ENCODE measurements at regions not wholly inside any gene's neighbourhood (a gene's known extent, or its start where the extent isn't known, plus 50 kb on each side); places are given as distances from the start of the nearest gene placed in this dataset.

- Histone ChIP-seq H3K4me1 (ENCODE audit: control extremely low read depth in 1 of 4, control insufficient read depth in 4 of 4, insufficient read depth in 4 of 4, low read length in 3 of 4) (no peaks in the 10 kb centered on the region), H3K36me3 (ENCODE audit: control insufficient read depth in 4 of 4, insufficient read depth in 4 of 4, low read length in 3 of 4) (no peaks in the 10 kb centered on the region), H3K4me3 (ENCODE audit: control insufficient read depth in 1 of 7, extremely low read depth in 1 of 7, insufficient read depth in 4 of 7, low read depth in 2 of 7, low read length in 6 of 7) (no peak overlapping the region), H3K9me3 (ENCODE audit: control extremely low read depth in 1 of 5, control insufficient read depth in 4 of 5, insufficient read depth in 2 of 5, low read depth in 1 of 5, low read length in 4 of 5) (no peaks in the 10 kb centered on the region), H3K27me3 (replicated peaks in 2 of 5; ENCODE audit: control insufficient read depth in 4 of 5, insufficient read depth in 5 of 5, low read length in 4 of 5) (no peaks in the 10 kb centered on the region), H3K27ac (ENCODE audit: insufficient read depth in 1 of 2, low read depth in 1 of 2, low read length in 2 of 2, poor library complexity in 1 of 2, severe bottlenecking in 2 of 2) (no peak overlapping the region)
- DNase-seq = no peak
- ChIA-PET CTCF (no interaction called here), POLR2A (no interaction called here)
- WGBS (ENCODE audit: insufficient coverage) = 90% methylated on average over 2 of the region's 3 CpGs
Measured at GRCh38 chr6:82033631-82034211, 213.8 kb downstream of the IBTK start.

GRCh38 chr6:82032444-82032843, 215.1 kb downstream of the IBTK start:
- no peaks in the 10 kb centered on the region for H3K36me3 ChIP-seq (ENCODE audit: control insufficient read depth in 4 of 4, insufficient read depth in 4 of 4, low read length in 3 of 4)
- CTCF ChIA-PET = interaction anchor here (1.1 kb wide), 1 partner anchor 8 kb away, joined by 3 read pairs; no protein-coding TSS in a partner anchor
- POLR2A ChIA-PET = no interaction called here

DNA sequence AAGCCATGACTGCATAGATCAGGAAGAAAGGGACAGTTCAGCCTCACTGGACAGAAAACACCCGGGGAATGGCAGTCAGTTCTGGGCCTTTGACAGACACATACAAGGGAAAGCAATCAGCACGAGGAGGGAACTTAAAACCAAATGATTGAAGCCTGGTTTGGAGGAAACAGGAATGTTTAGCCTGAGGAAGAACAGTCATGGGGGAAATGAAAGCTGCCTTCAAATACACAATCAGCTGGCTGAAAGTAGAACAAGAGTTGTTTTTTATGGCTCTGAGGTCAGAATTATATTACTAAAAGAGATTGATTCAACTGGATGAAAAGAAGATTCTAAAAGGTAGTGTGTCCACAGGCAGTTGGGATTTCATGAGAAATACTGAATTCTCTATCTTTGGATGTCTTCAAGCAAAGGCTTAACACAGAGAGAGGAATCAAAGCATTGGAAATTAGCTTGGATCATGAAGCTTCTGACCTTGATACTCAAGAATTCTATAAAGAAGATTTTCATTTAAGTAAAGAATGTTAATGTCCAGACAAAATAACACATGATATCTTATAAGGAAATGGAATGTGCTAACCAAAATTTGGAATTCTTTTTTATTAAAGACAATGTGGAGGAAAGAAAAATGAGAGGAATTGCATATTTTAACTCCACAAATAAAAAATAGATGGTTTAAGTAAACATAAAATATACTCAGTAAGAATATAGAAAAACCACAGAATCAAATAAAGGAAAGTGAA, 216.6 kb downstream of the IBTK start:
- ChIA-PET POLR2A (no interaction called here), CTCF (no interaction called here)
- no peak for DNase-seq
- H3K27ac ChIP-seq (ENCODE audit: insufficient read depth in 1 of 2, low read depth in 1 of 2, low read length in 2 of 2, poor library complexity in 1 of 2, severe bottlenecking in 2 of 2) = no peak overlapping the region
- H3K36me3 ChIP-seq (ENCODE audit: control insufficient read depth in 4 of 4, insufficient read depth in 4 of 4, low read length in 3 of 4) = no peaks in the 10 kb centered on the region
- no peak overlapping the region for H3K4me3 ChIP-seq (ENCODE audit: control insufficient read depth in 1 of 7, extremely low read depth in 1 of 7, insufficient read depth in 4 of 7, low read depth in 2 of 7, low read length in 6 of 7)
- H3K9me3 ChIP-seq (ENCODE audit: control extremely low read depth in 1 of 5, control insufficient read depth in 4 of 5, insufficient read depth in 2 of 5, low read depth in 1 of 5, low read length in 4 of 5) = no peaks in the 10 kb centered on the region
- WGBS (ENCODE audit: insufficient coverage) = 72% methylated on average over 2 of the region's 2 CpGs
- no peaks in the 10 kb centered on the region for H3K4me1 ChIP-seq (ENCODE audit: control extremely low read depth in 1 of 4, control insufficient read depth in 4 of 4, insufficient read depth in 4 of 4, low read length in 3 of 4)
- no peaks in the 10 kb centered on the region for H3K27me3 ChIP-seq (replicated peaks in 2 of 5; ENCODE audit: control insufficient read depth in 4 of 5, insufficient read depth in 5 of 5, low read length in 4 of 5)

More at GRCh38 chr6:82032444-82032843, 215.1 kb downstream of the IBTK start:
- Histone ChIP-seq H3K4me3 (ENCODE audit: control insufficient read depth in 1 of 7, extremely low read depth in 1 of 7, insufficient read depth in 4 of 7, low read depth in 2 of 7, low read length in 6 of 7) (no peak overlapping the region), H3K27me3 (replicated peaks in 2 of 5; ENCODE audit: control insufficient read depth in 4 of 5, insufficient read depth in 5 of 5, low read length in 4 of 5) (no peaks in the 10 kb centered on the region), H3K4me1 (ENCODE audit: control extremely low read depth in 1 of 4, control insufficient read depth in 4 of 4, insufficient read depth in 4 of 4, low read length in 3 of 4) (no peaks in the 10 kb centered on the region), H3K9me3 (ENCODE audit: control extremely low read depth in 1 of 5, control insufficient read depth in 4 of 5, insufficient read depth in 2 of 5, low read depth in 1 of 5, low read length in 4 of 5) (no peaks in the 10 kb centered on the region), H3K27ac (ENCODE audit: insufficient read depth in 1 of 2, low read depth in 1 of 2, low read length in 2 of 2, poor library complexity in 1 of 2, severe bottlenecking in 2 of 2) (no peak overlapping the region)
- no peak for DNase-seq

DNA sequence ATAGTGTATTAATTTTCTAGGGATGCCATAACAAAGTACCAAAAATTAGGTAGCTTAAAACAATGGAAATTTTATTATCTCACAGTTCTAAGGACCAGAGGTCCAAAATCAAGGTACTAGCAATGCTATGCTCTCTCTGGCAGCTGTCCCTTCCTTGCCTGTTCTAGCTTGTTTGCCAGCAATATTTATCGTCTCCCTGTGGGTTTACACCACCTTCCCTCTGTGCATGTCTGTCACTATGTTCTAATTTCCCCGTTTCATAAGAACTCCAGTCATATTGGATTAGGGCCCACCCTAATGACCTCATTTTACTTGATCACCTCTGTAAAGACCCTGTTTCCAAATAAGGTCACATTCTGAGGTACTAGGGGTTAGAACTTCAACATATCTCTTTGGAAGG, 217.2 kb downstream of the IBTK start:
- no peaks in the 10 kb centered on the region for H3K4me1 ChIP-seq (ENCODE audit: control extremely low read depth in 1 of 4, control insufficient read depth in 4 of 4, insufficient read depth in 4 of 4, low read length in 3 of 4)
- H3K36me3 ChIP-seq (ENCODE audit: control insufficient read depth in 4 of 4, insufficient read depth in 4 of 4, low read length in 3 of 4) = no peaks in the 10 kb centered on the region
- no peak overlapping the region for H3K4me3 ChIP-seq (ENCODE audit: control insufficient read depth in 1 of 7, extremely low read depth in 1 of 7, insufficient read depth in 4 of 7, low read depth in 2 of 7, low read length in 6 of 7)
- no peaks in the 10 kb centered on the region for H3K27me3 ChIP-seq (replicated peaks in 2 of 5; ENCODE audit: control insufficient read depth in 4 of 5, insufficient read depth in 5 of 5, low read length in 4 of 5)
- POLR2A ChIA-PET = no interaction called here
- no peak overlapping the region for H3K27ac ChIP-seq (ENCODE audit: insufficient read depth in 1 of 2, low read depth in 1 of 2, low read length in 2 of 2, poor library complexity in 1 of 2, severe bottlenecking in 2 of 2)
- CTCF ChIA-PET = no interaction called here
- no peaks in the 10 kb centered on the region for H3K9me3 ChIP-seq (ENCODE audit: control extremely low read depth in 1 of 5, control insufficient read depth in 4 of 5, insufficient read depth in 2 of 5, low read depth in 1 of 5, low read length in 4 of 5)
- DNase-seq = no peak
- 100% methylated on average over 2 of the region's 2 CpGs for WGBS (ENCODE audit: insufficient coverage)

GRCh38 chr6:82025271-82025670, 222.3 kb downstream of the IBTK start:
- POLR2A ChIA-PET = no interaction called here
- Histone ChIP-seq H3K4me3 (ENCODE audit: control insufficient read depth in 1 of 7, extremely low read depth in 1 of 7, insufficient read depth in 4 of 7, low read depth in 2 of 7, low read length in 6 of 7) (no peak overlapping the region), H3K9me3 (ENCODE audit: control extremely low read depth in 1 of 5, control insufficient read depth in 4 of 5, insufficient read depth in 2 of 5, low read depth in 1 of 5, low read length in 4 of 5) (no peaks in the 10 kb centered on the region), H3K36me3 (ENCODE audit: control insufficient read depth in 4 of 4, insufficient read depth in 4 of 4, low read length in 3 of 4) (no peaks in the 10 kb centered on the region), H3K4me1 (ENCODE audit: control extremely low read depth in 1 of 4, control insufficient read depth in 4 of 4, insufficient read depth in 4 of 4, low read length in 3 of 4) (no peaks in the 10 kb centered on the region), H3K27me3 (replicated peaks in 2 of 5; ENCODE audit: control insufficient read depth in 4 of 5, insufficient read depth in 5 of 5, low read length in 4 of 5) (no peaks in the 10 kb centered on the region), H3K27ac (ENCODE audit: insufficient read depth in 1 of 2, low read depth in 1 of 2, low read length in 2 of 2, poor library complexity in 1 of 2, severe bottlenecking in 2 of 2) (no peak overlapping the region)
- DNase-seq = no peak
- WGBS (ENCODE audit: insufficient coverage) = 100% methylated on average over 1 of the region's 1 CpG
- CTCF ChIA-PET = interaction anchor here (1.2 kb wide), 1 partner anchor 12 kb away, joined by 4 read pairs; no protein-coding TSS in a partner anchor

DNA sequence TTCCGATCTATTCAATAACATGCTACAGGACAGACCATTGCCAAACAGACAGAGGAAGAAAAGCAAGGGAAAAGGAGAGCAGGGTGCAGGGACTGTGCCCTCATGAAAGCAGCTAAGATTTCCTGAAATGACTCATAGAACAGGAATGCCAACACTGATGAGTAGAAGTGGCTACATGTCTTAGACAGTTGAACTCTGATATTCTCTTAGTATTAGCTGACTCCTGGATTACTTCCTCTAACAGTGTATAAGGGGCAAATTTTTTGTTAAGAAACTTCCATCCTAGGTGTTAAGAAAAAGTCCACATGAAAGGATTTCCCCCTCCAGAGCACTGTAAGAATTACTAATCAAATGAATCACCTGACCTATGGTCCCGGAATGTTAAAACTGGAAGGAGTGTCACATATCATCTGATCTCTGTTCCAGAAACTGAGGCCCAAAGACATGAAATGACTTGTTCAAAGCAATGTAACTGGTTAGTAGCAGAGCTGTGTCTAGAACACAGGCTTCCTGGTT, 224.9 kb downstream of the IBTK start:
- ChIA-PET POLR2A (no interaction called here), CTCF (interaction anchor here (1.4 kb wide), 1 partner anchor 15 kb away, joined by 3 read pairs; no protein-coding TSS in a partner anchor)
- Histone ChIP-seq H3K4me3 (ENCODE audit: control insufficient read depth in 1 of 7, extremely low read depth in 1 of 7, insufficient read depth in 4 of 7, low read depth in 2 of 7, low read length in 6 of 7) (no peak overlapping the region), H3K9me3 (ENCODE audit: control extremely low read depth in 1 of 5, control insufficient read depth in 4 of 5, insufficient read depth in 2 of 5, low read depth in 1 of 5, low read length in 4 of 5) (no peaks in the 10 kb centered on the region), H3K36me3 (ENCODE audit: control insufficient read depth in 4 of 4, insufficient read depth in 4 of 4, low read length in 3 of 4) (no peaks in the 10 kb centered on the region), H3K4me1 (ENCODE audit: control extremely low read depth in 1 of 4, control insufficient read depth in 4 of 4, insufficient read depth in 4 of 4, low read length in 3 of 4) (no peaks in the 10 kb centered on the region), H3K27ac (ENCODE audit: insufficient read depth in 1 of 2, low read depth in 1 of 2, low read length in 2 of 2, poor library complexity in 1 of 2, severe bottlenecking in 2 of 2) (no peak overlapping the region), H3K27me3 (replicated peaks in 2 of 5; ENCODE audit: control insufficient read depth in 4 of 5, insufficient read depth in 5 of 5, low read length in 4 of 5) (no peaks in the 10 kb centered on the region)
- DNase-seq = no peak
- WGBS (ENCODE audit: insufficient coverage) = 100% methylated on average over 2 of the region's 2 CpGs

- Histone ChIP-seq H3K4me3 (ENCODE audit: control insufficient read depth in 1 of 7, extremely low read depth in 1 of 7, insufficient read depth in 4 of 7, low read depth in 2 of 7, low read length in 6 of 7) (no peak overlapping the region), H3K27me3 (replicated peaks in 2 of 5; ENCODE audit: control insufficient read depth in 4 of 5, insufficient read depth in 5 of 5, low read length in 4 of 5) (no peaks in the 10 kb centered on the region), H3K27ac (ENCODE audit: insufficient read depth in 1 of 2, low read depth in 1 of 2, low read length in 2 of 2, poor library complexity in 1 of 2, severe bottlenecking in 2 of 2) (no peak overlapping the region), H3K4me1 (ENCODE audit: control extremely low read depth in 1 of 4, control insufficient read depth in 4 of 4, insufficient read depth in 4 of 4, low read length in 3 of 4) (peaks cover 0 to 5% (median 1%) of the 10 kb centered on the region in 4 experiments), H3K9me3 (ENCODE audit: control extremely low read depth in 1 of 5, control insufficient read depth in 4 of 5, insufficient read depth in 2 of 5, low read depth in 1 of 5, low read length in 4 of 5) (no peaks in the 10 kb centered on the region), H3K36me3 (ENCODE audit: control insufficient read depth in 4 of 4, insufficient read depth in 4 of 4, low read length in 3 of 4) (no peaks in the 10 kb centered on the region)
- no CpG with 5 or more reads among the region's 3 CpGs for WGBS (ENCODE audit: insufficient coverage)
- ChIA-PET CTCF (no interaction called here), POLR2A (no interaction called here)
- DNase-seq = no peak
Measured at GRCh38 chr6:82017773-82018172, 229.8 kb downstream of the IBTK start.

All from common myeloid progenitor, CD34-positive (primary cell).